ENCODE measurements at regions not wholly inside any gene's neighbourhood (a gene's known extent, or its start where the extent isn't known, plus 50 kb on each side); places are given as distances from the start of the nearest gene placed in this dataset.

- no peak for TF ChIP-seq CTCF (IDR thresholded peaks at IDR 0.05)
- intact Hi-C loops (cut with DNase I) = no loop called here
- H3K36me3 ChIP-seq = no peaks in the 10 kb centered on the region
- no peak for DNase-seq
- no peaks in the 10 kb centered on the region for H3K9me3 ChIP-seq
- no peaks in the 10 kb centered on the region for H3K27me3 ChIP-seq
- ATAC-seq = no peak
- no peak overlapping the region for H3K27ac ChIP-seq
- H3K4me1 ChIP-seq = no peaks in the 10 kb centered on the region
- no peak overlapping the region for H3K4me3 ChIP-seq
Observed at GRCh38 chr7:42729053-42729765, 182.7 kb downstream of the C7orf25 start.

- Histone ChIP-seq H3K27ac (no peak overlapping the region), H3K36me3 (no peaks in the 10 kb centered on the region), H3K27me3 (no peaks in the 10 kb centered on the region), H3K4me3 (no peak overlapping the region), H3K4me1 (no peaks in the 10 kb centered on the region), H3K9me3 (no peaks in the 10 kb centered on the region)
- intact Hi-C loops (cut with DNase I) = no loop called here
- no peak for TF ChIP-seq CTCF (IDR thresholded peaks at IDR 0.05)
- DNase-seq (no peak), ATAC-seq (no peak)
Observed at GRCh38 chr7:42727451-42727850, 184.4 kb downstream of the C7orf25 start.

- no peak overlapping the region for H3K4me3 ChIP-seq
- no peak overlapping the region for H3K27ac ChIP-seq
- no peaks in the 10 kb centered on the region for H3K36me3 ChIP-seq
- DNase-seq (no peak), ATAC-seq (no peak)
- H3K4me1 ChIP-seq = no peaks in the 10 kb centered on the region
- intact Hi-C loops (cut with DNase I) = no loop called here
- no peak for TF ChIP-seq CTCF (IDR thresholded peaks at IDR 0.05)
- H3K9me3 ChIP-seq = no peaks in the 10 kb centered on the region
- H3K27me3 ChIP-seq = no peaks in the 10 kb centered on the region
Observed at GRCh38 chr7:42726066-42726785, 185.6 kb downstream of the C7orf25 start.

GRCh38 chr7:42722716-42723115, 189.2 kb downstream of the C7orf25 start:
- TF ChIP-seq CTCF (IDR thresholded peaks at IDR 0.05) = no peak
- Histone ChIP-seq H3K36me3 (no peaks in the 10 kb centered on the region), H3K4me3 (no peak overlapping the region), H3K27ac (no peak overlapping the region), H3K9me3 (no peaks in the 10 kb centered on the region), H3K4me1 (no peaks in the 10 kb centered on the region), H3K27me3 (no peaks in the 10 kb centered on the region)
- DNase-seq = no peak
- ATAC-seq = no peak
- intact Hi-C loops (cut with DNase I) = no loop called here

GRCh38 chr7:42722198-42722597, 189.7 kb downstream of the C7orf25 start:
- no peak for TF ChIP-seq CTCF (IDR thresholded peaks at IDR 0.05)
- no peak overlapping the region for H3K27ac ChIP-seq
- no peaks in the 10 kb centered on the region for H3K9me3 ChIP-seq
- no peaks in the 10 kb centered on the region for H3K36me3 ChIP-seq
- no peaks in the 10 kb centered on the region for H3K27me3 ChIP-seq
- intact Hi-C loops (cut with DNase I) = no loop called here
- no peak overlapping the region for H3K4me3 ChIP-seq
- DNase-seq (no peak), ATAC-seq (no peak)
- H3K4me1 ChIP-seq = no peaks in the 10 kb centered on the region
